ENCODE measurements at regions not wholly inside any gene's neighbourhood (a gene's known extent, or its start where the extent isn't known, plus 50 kb on each side); places are given as distances from the start of the nearest gene placed in this dataset.

DNA sequence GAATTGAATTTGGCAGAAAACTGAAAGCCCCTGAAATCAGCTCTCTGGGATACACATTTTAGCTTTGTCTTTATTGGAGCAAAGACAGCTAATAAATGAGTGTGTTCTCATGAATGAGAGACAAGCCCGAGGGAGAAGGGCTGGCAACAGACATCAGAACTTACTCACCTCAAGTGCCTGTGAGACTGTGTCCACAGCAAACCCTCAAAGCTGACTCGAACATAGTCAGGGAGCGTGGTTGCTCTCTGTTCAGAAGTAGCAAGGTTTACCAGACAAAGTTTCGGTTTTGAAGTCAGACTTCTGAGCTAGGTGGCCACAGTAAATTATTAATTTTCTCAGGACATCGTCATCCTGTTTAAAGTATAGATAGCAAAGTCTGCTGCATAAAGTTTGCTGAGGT, 207.9 kb downstream of the CMPK2 start:
- no peak for ATAC-seq

DNA sequence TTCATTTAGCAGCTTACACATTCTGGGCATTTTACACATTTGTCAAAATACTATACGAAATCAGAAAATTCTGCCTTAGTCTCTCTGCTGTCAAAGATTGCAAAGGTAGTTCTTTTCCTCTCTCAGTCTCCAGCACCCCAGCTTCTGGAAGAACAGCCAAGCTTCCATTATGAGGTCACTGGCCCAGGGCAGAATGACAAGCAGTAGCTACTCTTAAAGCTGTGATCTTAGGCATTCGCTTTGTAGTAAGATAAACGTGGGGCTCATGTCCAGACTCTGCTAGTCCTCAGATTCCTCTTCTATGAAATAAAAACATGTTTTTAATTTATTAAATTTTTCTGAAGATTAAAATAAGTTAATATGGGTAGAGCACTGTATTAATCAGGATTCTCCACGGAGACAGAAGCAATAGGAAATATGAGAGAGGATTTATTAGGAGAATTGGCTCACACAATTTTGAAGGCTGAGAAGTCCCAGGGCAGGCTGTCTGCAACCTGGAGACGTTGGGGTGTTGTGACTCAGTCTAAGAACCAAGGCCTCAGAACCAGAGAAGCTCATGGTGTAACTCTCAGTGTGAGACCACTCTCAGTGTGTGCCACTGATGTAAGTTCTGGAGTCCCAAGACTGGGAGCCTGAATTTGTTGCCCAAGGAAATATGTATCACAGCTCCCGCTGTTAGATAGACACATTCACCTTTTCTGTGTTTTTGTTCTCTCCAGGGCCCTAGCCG, 201.2 kb downstream of the CMPK2 start:
- H3K9me3 Mint-ChIP-seq (ENCODE audit: low read depth) = no peaks in the 10 kb centered on the region
- H3K27me3 Mint-ChIP-seq = no peaks in the 10 kb centered on the region
- no peak overlapping the region for H3K4me3 Mint-ChIP-seq
- H3K4me1 Mint-ChIP-seq = no peaks in the 10 kb centered on the region
- no peak for ATAC-seq
- CTCF ChIA-PET = no interaction called here
- no peaks in the 10 kb centered on the region for H3K36me3 Mint-ChIP-seq
- no peak overlapping the region for H3K27ac Mint-ChIP-seq
- DNase-seq = no peak

More for the DNA sequence above, 207.9 kb downstream of the CMPK2 start:
- H3K27me3 Mint-ChIP-seq = no peaks in the 10 kb centered on the region
- H3K4me1 Mint-ChIP-seq = no peaks in the 10 kb centered on the region
- no peak for DNase-seq
- CTCF ChIA-PET = no interaction called here
- H3K9me3 Mint-ChIP-seq (ENCODE audit: low read depth) = no peaks in the 10 kb centered on the region
- no peak overlapping the region for H3K27ac Mint-ChIP-seq
- H3K36me3 Mint-ChIP-seq = no peaks in the 10 kb centered on the region
- no peak overlapping the region for H3K4me3 Mint-ChIP-seq

DNA sequence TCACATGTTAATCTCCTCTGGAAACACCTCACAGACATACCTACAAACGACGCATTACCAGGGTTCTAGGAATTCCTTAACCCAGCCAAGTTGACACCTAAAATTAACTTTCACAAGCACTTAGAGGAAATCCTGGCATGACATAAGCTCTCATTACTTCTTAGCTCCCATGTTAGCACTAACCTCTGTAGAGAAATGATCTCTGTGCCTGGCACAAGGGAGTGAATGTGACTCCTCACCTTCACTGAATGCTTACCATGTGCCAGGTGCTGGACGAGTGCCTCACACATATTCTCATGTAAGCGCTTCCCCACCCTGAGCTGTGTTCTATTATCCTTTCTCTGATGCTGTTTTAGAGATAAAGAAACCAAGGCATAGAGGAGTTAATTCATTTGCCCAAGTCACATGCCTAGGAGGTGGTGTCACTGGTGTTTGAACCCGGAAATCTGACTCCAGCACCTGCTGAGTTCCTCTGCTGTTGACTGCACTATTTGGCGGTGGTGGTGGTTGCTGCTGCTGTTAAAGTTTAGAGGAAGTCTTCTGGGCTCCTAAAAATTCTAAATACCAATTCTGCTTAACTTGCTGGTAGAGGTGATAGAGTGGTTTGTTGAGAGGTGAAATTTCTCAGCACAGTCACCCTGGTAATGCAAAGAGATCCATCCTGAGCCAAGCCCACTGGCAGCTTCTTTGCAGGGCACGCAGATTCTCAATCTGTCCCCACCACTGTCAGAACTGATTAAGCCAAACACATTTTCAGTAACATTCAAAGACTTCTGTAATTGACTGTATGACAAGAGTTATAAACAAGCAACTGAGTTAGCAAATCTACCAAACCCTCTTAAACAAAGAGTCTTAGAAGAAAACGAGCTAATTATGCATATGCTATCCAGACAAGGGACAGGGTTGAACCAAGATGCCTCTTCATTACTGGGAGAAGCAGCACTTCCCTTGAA, 200.3 kb downstream of the CMPK2 start:
- DNase-seq (no peak), ATAC-seq (no peak)
- H3K27me3 Mint-ChIP-seq = no peaks in the 10 kb centered on the region
- H3K36me3 Mint-ChIP-seq = no peaks in the 10 kb centered on the region
- CTCF ChIA-PET = no interaction called here
- no peaks in the 10 kb centered on the region for H3K9me3 Mint-ChIP-seq (ENCODE audit: low read depth)
- H3K27ac Mint-ChIP-seq = no peak overlapping the region
- no peak overlapping the region for H3K4me3 Mint-ChIP-seq
- no peaks in the 10 kb centered on the region for H3K4me1 Mint-ChIP-seq

GRCh38 chr2:6667326-6667725, 198.4 kb downstream of the CMPK2 start:
- ATAC-seq (no peak), DNase-seq (no peak)
- Mint-ChIP-seq H3K4me1 (no peaks in the 10 kb centered on the region), H3K27ac (no peak overlapping the region), H3K9me3 (ENCODE audit: low read depth) (no peaks in the 10 kb centered on the region), H3K27me3 (no peaks in the 10 kb centered on the region), H3K4me3 (no peak overlapping the region), H3K36me3 (no peaks in the 10 kb centered on the region)
- CTCF ChIA-PET = no interaction called here

DNA sequence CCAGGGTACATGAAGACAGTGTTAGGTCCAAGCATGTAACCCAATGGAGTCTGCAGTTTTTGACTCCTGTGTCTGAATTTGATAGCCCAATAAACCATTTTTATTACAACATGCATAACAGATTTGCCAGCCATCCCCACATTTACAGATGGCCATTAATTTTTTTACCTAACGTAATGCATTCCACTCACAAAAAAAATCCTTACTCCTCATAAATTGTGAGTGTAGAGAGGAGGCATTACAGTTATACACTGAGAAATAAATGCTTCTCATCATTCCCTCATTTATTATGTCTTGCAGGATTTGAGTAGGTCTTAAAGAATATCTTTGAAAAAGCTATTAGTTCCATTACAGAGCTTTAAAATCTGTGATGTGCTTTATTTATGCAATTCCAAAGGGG, 193.8 kb downstream of the CMPK2 start:
- H3K36me3 Mint-ChIP-seq = no peaks in the 10 kb centered on the region
- CTCF ChIA-PET = no interaction called here
- no peaks in the 10 kb centered on the region for H3K9me3 Mint-ChIP-seq (ENCODE audit: low read depth)
- ATAC-seq (no peak), DNase-seq (no peak)
- H3K4me1 Mint-ChIP-seq = no peaks in the 10 kb centered on the region
- H3K27ac Mint-ChIP-seq = no peak overlapping the region
- H3K4me3 Mint-ChIP-seq = no peak overlapping the region
- H3K27me3 Mint-ChIP-seq = no peaks in the 10 kb centered on the region

DNA sequence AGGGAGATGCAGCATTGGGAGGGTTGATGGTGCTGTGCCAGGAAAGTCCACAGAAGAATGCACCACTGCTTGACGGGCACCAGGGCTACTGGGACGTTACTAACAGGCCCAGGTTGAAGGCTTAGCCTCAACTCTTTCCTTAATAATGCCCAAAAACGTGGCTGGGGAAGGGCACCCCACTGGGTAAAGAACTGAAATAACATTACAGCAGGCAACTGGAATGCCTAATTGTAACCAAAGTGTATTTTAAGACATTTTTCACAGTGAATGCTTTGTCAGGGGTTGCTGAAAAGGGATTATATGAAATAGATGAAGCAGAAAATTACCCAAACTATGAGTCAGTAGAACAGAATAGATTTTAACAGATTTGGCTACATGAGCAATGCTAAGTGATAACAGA, 191.3 kb downstream of the CMPK2 start:
- CTCF ChIA-PET = no interaction called here
- no peaks in the 10 kb centered on the region for H3K4me1 Mint-ChIP-seq
- H3K27ac Mint-ChIP-seq = no peak overlapping the region
- no peak overlapping the region for H3K4me3 Mint-ChIP-seq
- no peaks in the 10 kb centered on the region for H3K9me3 Mint-ChIP-seq (ENCODE audit: low read depth)
- H3K27me3 Mint-ChIP-seq = no peaks in the 10 kb centered on the region
- DNase-seq = no peak
- H3K36me3 Mint-ChIP-seq = no peaks in the 10 kb centered on the region
- no peak for ATAC-seq

DNA sequence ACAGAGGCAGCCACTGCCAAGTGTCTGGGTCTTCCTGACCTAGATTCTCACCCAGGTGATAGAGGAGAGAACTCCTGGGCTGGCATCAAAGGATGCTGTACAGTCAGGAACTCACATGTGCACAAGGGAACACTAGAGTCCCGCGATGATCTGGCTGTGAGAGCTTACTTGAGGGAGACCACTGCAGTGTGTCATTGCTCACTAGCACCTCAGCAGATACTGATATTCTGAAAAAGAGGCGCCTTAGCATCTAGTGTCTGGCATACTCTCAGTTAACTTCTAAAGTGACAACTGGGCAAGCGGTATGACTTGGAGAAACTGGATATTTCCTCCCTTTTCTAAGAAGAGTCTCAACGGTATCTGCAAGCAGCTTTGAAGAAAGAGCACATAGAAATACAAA, 189.9 kb downstream of the CMPK2 start:
- Mint-ChIP-seq H3K27ac (no peak overlapping the region), H3K4me3 (no peak overlapping the region), H3K27me3 (no peaks in the 10 kb centered on the region), H3K9me3 (ENCODE audit: low read depth) (no peaks in the 10 kb centered on the region), H3K4me1 (no peaks in the 10 kb centered on the region), H3K36me3 (no peaks in the 10 kb centered on the region)
- CTCF ChIA-PET = no interaction called here
- ATAC-seq (no peak), DNase-seq (no peak)

DNA sequence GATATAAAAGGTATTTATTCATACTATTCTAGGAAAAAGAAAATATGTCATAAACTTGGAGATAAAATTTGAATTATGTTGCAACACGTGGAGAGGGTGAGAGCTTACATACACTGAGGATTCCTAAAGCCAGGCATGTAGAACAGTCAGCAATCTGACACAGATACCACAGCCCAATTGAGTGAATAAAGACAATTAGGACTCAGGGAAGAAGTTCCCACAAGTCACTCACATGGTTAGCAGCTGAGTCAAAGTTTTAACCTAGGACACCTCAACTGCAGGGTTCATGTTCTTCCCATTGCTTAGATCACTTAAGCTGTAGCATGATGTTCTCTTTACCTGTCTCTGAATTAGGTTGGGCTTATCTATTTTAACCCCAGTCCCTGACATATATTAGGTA, 189.5 kb downstream of the CMPK2 start:
- Mint-ChIP-seq H3K4me1 (no peaks in the 10 kb centered on the region), H3K9me3 (ENCODE audit: low read depth) (no peaks in the 10 kb centered on the region), H3K36me3 (no peaks in the 10 kb centered on the region), H3K27me3 (no peaks in the 10 kb centered on the region), H3K27ac (no peak overlapping the region), H3K4me3 (no peak overlapping the region)
- DNase-seq = no peak
- no peak for ATAC-seq
- CTCF ChIA-PET = no interaction called here

DNA sequence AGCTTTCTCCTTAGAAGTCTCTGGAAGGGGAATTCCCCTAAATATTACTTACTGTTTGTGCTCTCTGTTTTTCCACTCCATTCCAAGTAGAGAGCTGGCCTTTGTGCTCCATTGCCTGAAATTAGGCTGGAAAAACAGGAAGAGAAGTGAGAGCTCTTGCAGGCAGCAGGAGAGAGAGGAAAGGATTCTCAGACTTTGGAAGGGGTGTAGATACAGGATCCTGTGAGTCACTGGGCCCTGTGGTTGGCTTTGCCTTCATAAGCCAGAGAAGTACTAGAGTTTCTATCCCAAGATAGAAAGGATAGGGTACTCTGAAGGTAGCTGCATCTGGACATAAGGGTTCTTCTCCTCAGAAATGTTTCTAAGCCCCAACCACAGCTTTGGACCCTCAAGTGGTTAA, 188.9 kb downstream of the CMPK2 start:
- H3K9me3 Mint-ChIP-seq (ENCODE audit: low read depth) = no peaks in the 10 kb centered on the region
- H3K27ac Mint-ChIP-seq = no peak overlapping the region
- CTCF ChIA-PET = no interaction called here
- ATAC-seq = no peak
- no peak overlapping the region for H3K4me3 Mint-ChIP-seq
- no peak for DNase-seq
- H3K27me3 Mint-ChIP-seq = no peaks in the 10 kb centered on the region
- H3K4me1 Mint-ChIP-seq = no peaks in the 10 kb centered on the region
- no peaks in the 10 kb centered on the region for H3K36me3 Mint-ChIP-seq

DNA sequence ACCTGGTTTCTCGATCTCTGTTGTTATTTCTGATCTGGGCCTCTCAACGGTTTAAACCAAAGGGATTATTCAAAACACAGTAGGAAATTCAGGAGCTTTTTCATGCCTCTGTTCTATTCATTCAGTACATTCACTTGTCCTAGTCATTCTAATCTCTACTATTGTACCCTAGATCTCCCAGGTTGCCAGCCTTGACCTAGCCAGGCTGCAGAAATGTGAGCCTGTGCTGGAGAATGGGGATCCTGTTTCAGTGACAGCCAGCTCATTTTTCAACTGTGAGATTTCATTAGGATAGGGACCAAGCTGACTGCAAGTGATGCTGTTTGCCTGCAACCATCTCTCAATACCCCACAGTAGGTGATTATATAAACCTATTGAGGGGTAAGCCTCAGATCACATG, 186.2 kb downstream of the CMPK2 start:
- Mint-ChIP-seq H3K4me1 (no peaks in the 10 kb centered on the region), H3K27ac (no peak overlapping the region), H3K36me3 (no peaks in the 10 kb centered on the region), H3K4me3 (no peak overlapping the region), H3K9me3 (ENCODE audit: low read depth) (no peaks in the 10 kb centered on the region), H3K27me3 (no peaks in the 10 kb centered on the region)
- DNase-seq (no peak), ATAC-seq (no peak)
- CTCF ChIA-PET = no interaction called here

GRCh38 chr2:6683516-6683915, 182.2 kb downstream of the CMPK2 start:
- CTCF ChIA-PET = no interaction called here
- Mint-ChIP-seq H3K27me3 (no peaks in the 10 kb centered on the region), H3K9me3 (ENCODE audit: low read depth) (no peaks in the 10 kb centered on the region), H3K27ac (no peak overlapping the region), H3K36me3 (no peaks in the 10 kb centered on the region), H3K4me3 (no peak overlapping the region), H3K4me1 (no peaks in the 10 kb centered on the region)
- DNase-seq (no peak), ATAC-seq (no peak)

- Mint-ChIP-seq H3K27me3 (no peaks in the 10 kb centered on the region), H3K9me3 (ENCODE audit: low read depth) (no peaks in the 10 kb centered on the region), H3K36me3 (no peaks in the 10 kb centered on the region), H3K4me1 (no peaks in the 10 kb centered on the region), H3K27ac (no peak overlapping the region), H3K4me3 (no peak overlapping the region)
- no peak for DNase-seq
- no peak for ATAC-seq
- CTCF ChIA-PET = no interaction called here
These were observed 180.3 kb downstream of the CMPK2 start for GRCh38 chr2:6685447-6685846.

- Mint-ChIP-seq H3K9me3 (ENCODE audit: low read depth) (no peaks in the 10 kb centered on the region), H3K4me3 (no peak overlapping the region), H3K27ac (no peak overlapping the region), H3K27me3 (no peaks in the 10 kb centered on the region), H3K4me1 (no peaks in the 10 kb centered on the region), H3K36me3 (no peaks in the 10 kb centered on the region)
- DNase-seq (no peak), ATAC-seq (no peak)
- CTCF ChIA-PET = no interaction called here
These were observed 173.7 kb downstream of the CMPK2 start for GRCh38 chr2:6692056-6692455.

DNA sequence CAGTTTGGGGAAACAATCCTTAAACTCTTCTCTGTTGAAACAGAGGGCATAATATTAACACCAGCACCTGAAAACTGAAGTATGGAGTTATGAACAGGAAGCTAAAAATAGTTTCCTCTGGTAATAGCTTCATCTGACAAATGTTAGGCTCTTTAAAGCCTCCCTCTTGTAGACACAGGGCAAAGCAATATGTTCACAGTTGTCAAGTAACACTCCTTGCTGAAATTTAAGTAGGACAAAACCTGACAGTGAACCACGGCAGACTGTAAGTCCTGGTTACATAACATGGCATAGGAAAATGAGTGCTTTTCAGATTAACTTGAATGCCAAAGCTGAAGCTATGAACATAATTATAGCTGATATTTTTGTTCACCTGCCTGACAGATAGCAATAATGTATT, 172.9 kb downstream of the CMPK2 start:
- Mint-ChIP-seq H3K36me3 (no peaks in the 10 kb centered on the region), H3K9me3 (ENCODE audit: low read depth) (no peaks in the 10 kb centered on the region), H3K4me1 (no peaks in the 10 kb centered on the region), H3K27ac (no peak overlapping the region), H3K4me3 (no peak overlapping the region), H3K27me3 (no peaks in the 10 kb centered on the region)
- CTCF ChIA-PET = no interaction called here
- no peak for DNase-seq
- ATAC-seq = no peak

Data from activated CD8-positive, alpha-beta memory T cell treated with anti-CD3 and anti-CD28 coated beads, Interleukin-2, amount 10 ng/mL, durations not matched to agents 7 days and 5 days (primary cell).